ENCODE measurements at regions not wholly inside any gene's neighbourhood (a gene's known extent, or its start where the extent isn't known, plus 50 kb on each side); places are given as distances from the start of the nearest gene placed in this dataset.
A peak's percentile ranks its signal among the peaks of the same experiment; 100 is the strongest.
"Not testable (repeated sequence)": the region's sequence is repeated elsewhere in the genome, so short reads cannot be mapped to it uniquely, and the experiment has no call there.

GRCh38 chr1:82386365-82387011 lies 585.8 kb downstream of the ADGRL2 start:
- DNase-seq (ENCODE audit: low read depth in 2 of 2), result no peak

GRCh38 chr1:82384776-82385175 lies 584.0 kb downstream of the ADGRL2 start:
- no peak for DNase-seq (ENCODE audit: low read depth in 2 of 2)

DNA sequence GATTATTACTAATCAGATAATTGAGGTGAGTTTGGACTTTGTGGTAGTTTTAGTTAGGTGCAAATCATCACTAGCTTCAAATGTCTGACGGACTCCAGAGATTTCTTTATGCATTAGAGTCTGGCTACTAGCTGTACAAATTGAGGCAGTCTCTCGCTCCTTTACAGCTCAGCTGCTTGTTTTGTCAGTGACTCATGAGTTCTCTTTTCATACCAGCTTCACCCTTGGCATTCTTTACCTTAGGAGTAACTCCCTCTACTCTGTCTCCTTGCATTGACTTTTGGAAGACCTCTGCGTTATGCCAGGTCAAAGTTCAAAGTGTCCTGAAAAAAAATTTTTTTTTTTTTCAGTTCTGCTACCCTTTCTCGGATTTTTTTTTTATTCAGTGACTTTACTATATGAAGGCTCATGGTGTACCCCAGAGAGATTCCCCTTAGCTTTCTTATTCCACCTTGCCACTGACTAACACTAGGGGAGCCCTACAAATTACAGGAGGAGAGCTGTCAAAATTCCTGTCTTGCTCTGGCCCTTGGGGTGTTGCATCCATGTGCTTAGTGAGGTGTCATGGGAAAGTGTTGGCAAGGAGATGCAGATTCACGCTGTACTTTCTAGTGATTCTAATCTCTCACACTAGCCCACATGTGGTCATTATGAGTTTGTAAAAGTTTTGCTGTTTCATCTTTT lies 576.6 kb downstream of the ADGRL2 start:
- no peak for DNase-seq (ENCODE audit: low read depth in 2 of 2)

- no peak for DNase-seq (ENCODE audit: low read depth in 2 of 2)
Measured at GRCh38 chr1:82373710-82374109, 573.0 kb downstream of the ADGRL2 start.

DNA sequence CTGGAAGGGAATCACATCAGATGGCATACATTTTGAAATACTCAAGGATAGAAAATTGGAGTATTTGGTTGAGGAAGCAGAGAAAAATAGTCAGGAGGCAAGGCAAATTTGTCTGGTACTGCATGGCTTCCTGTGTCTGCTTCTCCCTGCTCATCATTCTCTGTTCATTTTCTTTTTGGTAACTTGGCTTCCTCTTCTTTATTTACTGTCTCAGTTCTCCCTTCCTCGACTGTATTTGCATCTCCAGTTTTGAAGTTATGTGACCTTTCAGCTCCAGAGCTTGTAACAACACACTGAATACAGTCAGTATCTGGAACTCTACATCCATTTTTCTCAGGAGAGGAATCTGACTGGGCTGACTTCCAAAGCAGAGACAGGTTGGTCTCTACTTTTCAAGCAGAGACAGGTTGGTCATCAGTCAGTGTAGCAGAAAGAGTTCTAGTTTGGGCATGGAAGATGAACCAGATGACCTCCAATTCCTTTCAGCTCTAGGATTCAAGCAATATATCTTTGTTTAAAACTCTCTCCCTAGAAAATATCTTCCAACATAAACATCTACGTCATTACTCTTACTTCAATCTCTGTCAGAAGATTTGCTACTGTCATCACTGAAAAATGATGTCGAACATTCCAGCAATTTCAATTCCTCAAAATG lies 571.2 kb downstream of the ADGRL2 start:
- DNase-seq (ENCODE audit: low read depth in 2 of 2), result no peak

GRCh38 chr1:82367456-82367855 lies 566.7 kb downstream of the ADGRL2 start:
- DNase-seq (ENCODE audit: low read depth in 2 of 2), result no peak

DNA sequence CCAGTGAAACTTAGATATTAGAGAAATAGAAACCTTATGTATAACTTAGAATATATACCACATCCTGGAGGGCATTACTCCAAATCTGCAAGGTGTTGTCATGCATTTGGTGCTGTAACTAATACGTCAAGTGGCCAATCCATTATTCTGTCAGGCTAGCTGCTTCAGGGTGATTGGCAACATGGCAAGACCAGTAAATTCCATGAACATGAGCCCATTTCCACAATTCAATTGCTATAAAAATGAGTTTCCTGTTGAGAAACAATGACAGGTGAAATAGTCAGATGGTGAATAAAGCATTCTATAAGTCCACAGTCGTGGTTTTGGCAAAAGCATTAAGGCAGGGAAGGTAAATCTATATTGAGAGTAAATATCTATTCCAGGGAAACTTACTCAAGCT lies 566.0 kb downstream of the ADGRL2 start:
- DNase-seq (ENCODE audit: low read depth in 2 of 2), result no peak

GRCh38 chr1:82359541-82359940 lies 558.8 kb downstream of the ADGRL2 start:
- DNase-seq (ENCODE audit: low read depth in 2 of 2), result not testable (repeated sequence)

DNA sequence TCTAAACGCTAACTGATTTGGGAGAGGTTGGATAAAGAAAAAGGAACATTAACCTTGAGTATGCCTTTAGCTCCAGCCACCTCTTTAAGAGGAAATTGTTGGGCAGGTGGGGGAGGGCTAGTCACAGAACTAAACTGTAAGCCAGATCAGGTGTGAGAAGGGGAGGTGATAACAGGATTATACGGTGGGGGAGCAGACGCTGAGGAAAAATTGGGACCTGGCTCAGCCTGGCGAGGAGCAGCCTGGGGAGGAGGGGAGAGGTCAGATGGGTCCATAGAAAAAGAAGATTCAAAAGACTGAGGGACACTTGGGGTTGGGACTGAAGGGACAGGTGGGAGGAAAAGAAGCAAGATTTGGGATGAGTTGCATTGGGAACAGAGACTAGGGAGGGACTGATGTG lies 558.0 kb downstream of the ADGRL2 start:
- not testable (repeated sequence) for DNase-seq (ENCODE audit: low read depth in 2 of 2)

DNA sequence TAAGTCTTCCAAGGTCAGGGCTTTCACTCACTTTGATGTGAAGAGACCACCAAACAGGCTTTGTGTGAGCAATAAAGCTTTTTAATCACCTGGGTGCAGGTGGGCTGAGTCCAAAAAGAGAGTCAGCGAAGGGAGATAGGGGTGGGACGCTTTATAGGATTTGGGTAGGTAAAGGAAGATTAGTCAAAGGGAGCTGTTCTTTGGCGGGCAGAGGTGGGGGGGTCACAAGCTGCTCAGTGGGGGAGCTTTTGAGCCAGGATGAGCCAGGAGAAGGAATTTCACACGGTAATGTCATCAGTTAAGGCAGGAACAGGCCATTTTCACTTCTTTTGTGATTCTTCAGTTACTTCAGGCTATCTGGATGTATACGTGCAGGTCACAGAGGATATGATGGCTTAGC lies 553.8 kb downstream of the ADGRL2 start:
- DNase-seq (ENCODE audit: low read depth in 2 of 2), result not testable (repeated sequence)

DNA sequence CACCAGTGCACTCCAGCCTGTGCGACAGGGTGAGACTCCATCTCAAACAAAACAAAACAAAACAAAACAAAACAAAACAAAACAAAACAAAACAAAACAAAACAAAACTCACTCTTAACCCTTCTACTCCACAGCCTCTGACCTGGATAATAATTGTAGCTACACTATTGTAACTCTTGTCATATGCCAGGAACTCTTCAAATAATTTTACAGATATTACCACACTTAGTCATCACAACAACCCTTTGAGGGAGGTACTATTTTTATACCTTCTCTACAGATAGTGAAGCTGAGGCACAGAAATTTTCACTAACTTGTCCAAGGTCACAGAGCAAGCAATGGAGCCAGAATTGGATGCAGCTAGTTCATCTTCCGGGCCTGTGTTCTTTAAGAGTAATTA lies 547.8 kb downstream of the ADGRL2 start:
- no peak for DNase-seq (ENCODE audit: low read depth in 2 of 2)

- DNase-seq (ENCODE audit: low read depth in 2 of 2), result no peak
Measured at GRCh38 chr1:82346141-82346540, 545.4 kb downstream of the ADGRL2 start.

DNA sequence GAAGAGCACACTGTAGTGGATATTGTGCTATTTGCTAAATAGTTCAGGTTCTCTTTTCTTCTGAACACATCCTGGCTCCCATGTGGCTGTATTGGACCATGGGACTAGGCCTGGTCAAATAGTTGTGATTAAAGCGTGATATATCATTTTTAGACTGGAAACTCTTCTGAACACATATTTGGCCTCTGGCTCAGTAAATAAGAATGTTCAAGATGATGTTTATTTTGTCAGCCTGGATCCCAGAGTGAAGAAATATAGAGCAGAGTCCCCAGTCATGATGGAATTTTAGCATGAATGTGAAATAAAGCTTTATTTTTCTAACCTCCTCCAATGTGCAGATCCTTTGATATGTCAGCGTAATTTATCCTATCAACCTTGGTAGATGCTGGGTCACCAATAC lies 542.6 kb downstream of the ADGRL2 start:
- DNase-seq (ENCODE audit: low read depth in 2 of 2), result no peak

DNA sequence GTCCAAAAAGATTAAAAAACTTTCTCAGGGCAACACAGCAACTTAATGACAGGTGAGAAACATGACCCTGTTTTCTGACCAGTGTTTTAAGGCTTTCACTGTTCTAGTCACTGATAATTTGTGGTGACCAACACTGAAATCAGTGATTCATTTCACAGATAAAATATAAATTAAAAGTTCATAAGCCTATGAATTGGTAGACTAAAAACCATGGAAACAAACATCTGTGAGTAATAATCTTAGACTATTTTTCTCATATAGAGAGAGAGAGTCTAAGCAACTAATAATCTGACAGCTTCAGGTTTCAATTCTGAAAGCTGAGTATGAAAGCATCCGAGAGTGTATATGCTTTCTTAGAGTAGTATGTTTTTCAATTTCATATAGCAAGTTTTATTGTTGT lies 536.9 kb downstream of the ADGRL2 start:
- DNase-seq (ENCODE audit: low read depth in 2 of 2), result no peak

DNA sequence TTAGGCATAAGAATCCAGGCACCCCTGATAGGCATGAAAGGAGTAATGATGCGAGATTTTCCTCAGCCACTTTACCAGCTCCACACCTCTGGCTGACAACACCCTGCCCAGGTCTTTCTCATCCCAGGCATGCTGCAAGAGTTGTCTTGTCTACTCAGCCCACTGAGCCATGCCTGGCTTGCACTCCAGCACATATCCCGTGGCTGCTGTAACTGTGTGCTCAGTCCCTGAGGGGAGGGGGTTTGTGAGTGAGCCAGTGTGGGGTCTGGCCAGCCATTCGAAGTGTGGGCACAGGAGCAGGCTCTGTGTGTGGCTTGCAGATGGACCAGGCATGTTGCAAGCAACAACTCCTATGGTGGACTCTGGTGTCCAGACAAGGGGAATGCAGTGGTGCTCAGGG lies 529.6 kb downstream of the ADGRL2 start:
- no peak for DNase-seq (ENCODE audit: low read depth in 2 of 2)

GRCh38 chr1:82329226-82329625 lies 528.5 kb downstream of the ADGRL2 start:
- no peak for DNase-seq (ENCODE audit: low read depth in 2 of 2)

DNA sequence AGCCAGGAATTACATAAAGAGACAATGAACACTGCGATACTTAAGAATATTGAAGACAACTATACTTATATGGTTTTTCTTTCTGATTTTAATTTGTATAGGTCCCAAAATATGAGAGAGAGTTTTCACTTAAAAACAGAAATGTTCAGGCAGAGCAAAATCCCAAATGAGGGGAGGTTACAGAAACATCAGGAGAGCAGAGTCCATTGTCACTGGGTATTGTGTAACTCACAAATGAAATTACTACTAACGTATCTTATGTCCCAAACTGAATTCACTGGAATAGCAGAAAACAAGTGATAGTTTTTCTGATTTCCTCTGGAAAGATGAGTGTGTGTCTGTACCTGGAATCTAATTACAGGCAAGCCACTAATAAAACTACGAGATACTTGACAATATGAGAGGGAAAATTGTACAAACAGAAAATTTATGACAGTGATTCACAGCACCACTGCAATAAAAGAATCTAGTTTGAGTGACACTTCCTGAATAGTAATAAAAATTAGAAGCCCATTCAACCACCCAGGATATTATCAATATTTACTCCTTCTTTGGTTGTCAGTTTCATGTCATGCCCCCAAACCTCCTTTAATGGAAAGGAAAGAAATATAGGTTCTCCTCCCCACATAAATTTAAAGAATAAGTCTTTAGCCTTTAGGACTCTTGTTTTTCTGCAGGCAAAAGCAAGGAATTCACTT lies 522.6 kb downstream of the ADGRL2 start:
- no peak for DNase-seq (ENCODE audit: low read depth in 2 of 2)

- DNase-seq (ENCODE audit: low read depth in 2 of 2), result peak in 1 of 2 experiments; percentile 8
Measured at GRCh38 chr1:82321794-82322193, 521.1 kb downstream of the ADGRL2 start.

GRCh38 chr1:82319546-82319945 lies 518.8 kb downstream of the ADGRL2 start:
- DNase-seq (ENCODE audit: low read depth in 2 of 2), result peak in 1 of 2 experiments; percentile 13

- DNase-seq (ENCODE audit: low read depth in 2 of 2), result no peak
Measured at GRCh38 chr1:82318921-82319320, 518.2 kb downstream of the ADGRL2 start.

DNA sequence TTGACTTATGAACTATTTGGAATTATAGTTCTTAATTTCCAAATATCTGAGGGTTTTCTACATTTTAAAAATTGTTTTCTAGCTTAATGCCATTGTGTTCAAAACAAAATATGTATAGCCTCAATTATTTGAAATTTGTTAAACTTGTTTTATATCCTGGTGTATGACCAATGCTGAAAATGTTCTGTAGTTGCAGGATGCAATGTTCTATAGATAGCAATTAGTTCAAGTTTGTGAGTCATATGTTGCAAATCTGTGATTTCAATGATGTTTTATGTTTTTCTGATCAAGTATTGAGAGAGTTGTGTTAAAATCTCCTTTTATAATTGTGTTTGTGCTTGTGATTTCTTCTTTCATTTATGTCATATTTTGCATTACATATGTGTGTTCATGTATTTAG lies 517.5 kb downstream of the ADGRL2 start:
- DNase-seq (ENCODE audit: low read depth in 2 of 2), result no peak

DNA sequence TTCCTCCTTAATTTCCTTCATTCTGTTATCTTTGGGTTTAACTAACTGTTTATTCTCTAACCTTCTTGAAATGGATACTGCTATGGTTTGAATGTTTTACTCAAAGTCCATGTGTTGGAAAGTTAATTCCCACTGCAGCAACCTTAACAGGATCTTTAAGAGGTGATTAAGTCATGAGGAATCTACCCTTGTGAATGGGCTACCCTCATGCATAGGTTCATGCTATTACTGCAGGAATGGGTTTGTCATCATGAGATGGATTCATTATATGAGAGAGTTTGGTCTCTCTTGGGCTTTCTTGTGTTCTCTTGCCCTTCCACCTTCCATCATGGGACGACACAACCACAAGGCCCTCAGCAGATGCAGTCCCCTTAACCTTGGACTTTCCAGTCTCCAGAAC lies 516.9 kb downstream of the ADGRL2 start:
- DNase-seq (ENCODE audit: low read depth in 2 of 2), result no peak

DNA sequence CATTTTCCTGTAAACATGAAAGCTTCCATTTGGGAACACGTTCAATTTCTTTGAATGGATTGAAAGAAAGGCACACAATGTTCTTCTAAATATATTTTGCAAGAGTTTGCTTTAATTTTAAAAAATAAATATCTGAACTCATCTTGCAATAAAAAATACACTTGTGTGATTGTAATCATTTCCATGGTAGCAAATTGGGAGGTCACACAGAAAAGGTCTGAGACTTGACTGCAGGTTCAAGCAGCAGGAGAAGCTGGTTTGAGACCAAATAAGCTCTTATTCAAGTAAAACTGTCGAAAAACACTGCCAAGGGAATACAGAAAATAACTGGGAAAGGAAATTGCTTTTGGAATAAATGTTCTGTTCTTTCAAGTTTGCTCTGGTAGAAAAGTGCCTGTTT lies 498.9 kb downstream of the ADGRL2 start:
- DNase-seq (ENCODE audit: low read depth in 2 of 2), result no peak
